Activated CD8-positive, alpha-beta T cell treated with anti-CD3 and anti-CD28 coated beads for 36 hours (primary cell): ENCODE measurements at regions not wholly inside any gene's neighbourhood (a gene's known extent, or its start where the extent isn't known, plus 50 kb on each side); places are given as distances from the start of the nearest gene placed in this dataset.

Experiments used
- ATAC-seq: fragments of 200-7000 bp; cut with Tn5 transposase; one replicate; pipeline ENCODE4 v1.10.0; 2021; ENCODE audit warnings: mild to moderate bottlenecking, moderate library complexity
- CTCF ChIA-PET: fragments of 350-600 bp; sonication (Branson Sonifier 250); formaldehyde crosslinking; loops from one replicate; lab custom pipeline; 2021; ENCODE audit warnings: antibody characterized with exemption; lab: Charles Lee
- POLR2A ChIA-PET: fragments of 350-600 bp; sonication (Branson Sonifier 250); formaldehyde crosslinking; loops from one replicate; lab custom pipeline; 2021; ENCODE audit warnings: antibody characterized with exemption; lab: Charles Lee
- DNase-seq: peaks from one replicate; pipeline ENCODE4 v3.0.0-alpha.2; 2020
- H3K27ac Mint-ChIP-seq: one replicate; pipeline ENCODE4 v1.8.0; 2021; ENCODE audit warnings: mild to moderate bottlenecking, mixed read lengths
- H3K27me3 Mint-ChIP-seq: one replicate; pipeline ENCODE4 v1.8.0; 2021; ENCODE audit warnings: mixed read lengths
- H3K36me3 Mint-ChIP-seq: one replicate; pipeline ENCODE4 v1.8.0; 2021; ENCODE audit warnings: low read depth, mixed read lengths
- H3K4me1 Mint-ChIP-seq: one replicate; pipeline ENCODE4 v1.8.0; 2021; ENCODE audit warnings: low read depth, mixed read lengths
- H3K4me3 Mint-ChIP-seq: one replicate; pipeline ENCODE4 v1.8.0; 2021; ENCODE audit warnings: mild to moderate bottlenecking, moderate library complexity, mixed read lengths
- H3K9me3 Mint-ChIP-seq: one replicate; pipeline ENCODE4 v1.8.0; 2021; ENCODE audit warnings: mixed read lengths
- intact Hi-C: fragments of 100-400 bp; cut with micrococcal nuclease; formaldehyde crosslinking; loops from one replicate; pipeline ENCODE4 v1.10.0; 2022
- TF ChIP-seq, protein P1 (sequence below): fragments of 200-600 bp; IDR thresholded peaks from one replicate; pipeline ENCODE4 v1.8.0; 2022; ENCODE audit warnings: antibody characterized with exemption, mild to moderate bottlenecking

DNA sequence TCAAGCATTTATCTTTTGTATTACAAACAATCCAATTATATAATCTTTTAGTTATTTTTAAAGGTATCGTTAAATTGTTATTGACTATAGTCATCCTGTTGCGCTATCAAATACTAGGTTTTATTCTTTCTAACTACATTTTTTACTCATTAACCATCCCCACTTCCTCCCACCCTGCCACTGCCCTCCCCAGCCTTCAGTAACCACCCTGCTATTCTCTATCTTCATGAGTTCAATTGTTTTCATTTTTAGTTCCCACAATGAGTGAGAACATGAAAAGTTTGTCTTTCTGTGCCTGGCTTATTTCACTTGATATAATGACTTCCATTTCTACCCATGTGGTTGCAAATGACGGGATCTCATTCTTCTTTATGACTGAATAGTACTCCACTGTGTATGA is 94.1 kb upstream of the MYOCD start:
- Mint-ChIP-seq H3K27me3 (no peaks in the 10 kb centered on the region), H3K4me3 (no peak overlapping the region), H3K36me3 (no peaks in the 10 kb centered on the region), H3K9me3 (peaks cover 5% of the 10 kb centered on the region), H3K27ac (no peak overlapping the region), H3K4me1 (no peaks in the 10 kb centered on the region)
- TF ChIP-seq, protein P1, sequence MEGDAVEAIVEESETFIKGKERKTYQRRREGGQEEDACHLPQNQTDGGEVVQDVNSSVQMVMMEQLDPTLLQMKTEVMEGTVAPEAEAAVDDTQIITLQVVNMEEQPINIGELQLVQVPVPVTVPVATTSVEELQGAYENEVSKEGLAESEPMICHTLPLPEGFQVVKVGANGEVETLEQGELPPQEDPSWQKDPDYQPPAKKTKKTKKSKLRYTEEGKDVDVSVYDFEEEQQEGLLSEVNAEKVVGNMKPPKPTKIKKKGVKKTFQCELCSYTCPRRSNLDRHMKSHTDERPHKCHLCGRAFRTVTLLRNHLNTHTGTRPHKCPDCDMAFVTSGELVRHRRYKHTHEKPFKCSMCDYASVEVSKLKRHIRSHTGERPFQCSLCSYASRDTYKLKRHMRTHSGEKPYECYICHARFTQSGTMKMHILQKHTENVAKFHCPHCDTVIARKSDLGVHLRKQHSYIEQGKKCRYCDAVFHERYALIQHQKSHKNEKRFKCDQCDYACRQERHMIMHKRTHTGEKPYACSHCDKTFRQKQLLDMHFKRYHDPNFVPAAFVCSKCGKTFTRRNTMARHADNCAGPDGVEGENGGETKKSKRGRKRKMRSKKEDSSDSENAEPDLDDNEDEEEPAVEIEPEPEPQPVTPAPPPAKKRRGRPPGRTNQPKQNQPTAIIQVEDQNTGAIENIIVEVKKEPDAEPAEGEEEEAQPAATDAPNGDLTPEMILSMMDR, result no peak
- DNase-seq, result no peak
- ATAC-seq, result no peak
- ChIA-PET CTCF (no interaction called here), POLR2A (no interaction called here)
- intact Hi-C loops, result no loop called here

DNA sequence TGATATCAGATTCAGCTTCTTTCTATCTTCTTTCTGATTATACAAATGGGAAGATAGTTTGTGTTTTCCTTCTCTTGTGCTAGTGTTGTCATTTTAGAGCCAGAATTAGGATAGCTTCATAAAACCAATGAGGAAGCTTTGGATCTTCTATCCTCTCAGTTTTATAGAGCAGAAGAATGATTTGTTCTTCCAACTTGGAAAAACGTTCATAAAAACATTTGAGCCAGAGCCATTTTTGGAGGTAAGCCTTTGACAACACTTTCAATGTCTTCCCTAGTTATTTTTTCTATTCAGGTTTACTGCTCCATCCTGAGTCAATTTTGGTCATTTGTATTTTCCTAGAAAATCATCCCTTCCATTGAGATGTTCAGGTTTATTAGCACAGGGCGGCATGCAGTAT is 91.2 kb upstream of the MYOCD start:
- POLR2A ChIA-PET, result no interaction called here
- no peaks in the 10 kb centered on the region for H3K27me3 Mint-ChIP-seq

DNA sequence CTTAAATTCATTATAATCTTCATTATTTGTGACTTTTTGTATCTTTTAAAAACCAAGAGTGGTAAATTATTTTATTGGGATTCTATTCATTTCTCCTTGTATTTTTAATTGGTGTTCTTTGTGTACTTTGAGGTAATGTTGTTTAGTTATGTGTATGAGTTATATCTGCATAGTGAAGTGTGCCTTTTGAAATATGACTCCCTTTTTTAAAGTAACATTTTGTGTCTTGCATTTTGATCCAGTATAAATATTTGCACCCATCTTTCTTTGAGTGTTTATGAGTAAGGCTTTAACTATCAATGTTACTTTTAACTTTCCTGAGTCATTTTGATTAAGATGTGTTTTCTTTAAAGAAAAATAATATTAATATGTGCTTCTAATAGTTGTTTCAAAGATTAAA is 90.0 kb upstream of the MYOCD start:
- CTCF ChIA-PET, result no interaction called here
- H3K4me1 Mint-ChIP-seq, result no peaks in the 10 kb centered on the region

More for the DNA sequence above, 91.2 kb upstream of the MYOCD start:
- ATAC-seq (no peak), DNase-seq (no peak)
- CTCF ChIA-PET, result no interaction called here
- H3K4me1 Mint-ChIP-seq, result no peaks in the 10 kb centered on the region
- TF ChIP-seq, protein P1, result no peak
- no peak overlapping the region for H3K4me3 Mint-ChIP-seq
- H3K36me3 Mint-ChIP-seq, result no peaks in the 10 kb centered on the region
- H3K27ac Mint-ChIP-seq, result no peak overlapping the region
- H3K9me3 Mint-ChIP-seq, result peaks cover 7% of the 10 kb centered on the region
- intact Hi-C loops, result no loop called here

DNA sequence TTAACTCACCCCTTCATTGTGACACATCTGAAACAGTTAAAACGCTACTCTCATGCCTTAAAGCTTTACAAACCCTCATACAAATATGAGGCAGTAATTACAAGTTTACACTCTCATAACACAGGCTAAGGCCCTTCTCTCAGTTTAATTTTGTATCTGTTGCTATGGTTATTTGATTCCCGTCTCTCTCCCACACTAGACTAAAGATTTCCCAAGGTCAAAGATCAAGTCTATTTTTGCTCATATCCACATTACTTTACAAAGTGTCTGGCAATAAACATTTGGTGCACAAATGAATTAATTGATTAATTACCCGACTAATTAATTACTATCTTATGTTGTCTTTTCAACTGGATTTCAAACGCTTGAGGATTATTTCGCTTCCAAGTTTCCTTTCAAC is 86.4 kb upstream of the MYOCD start:
- ChIA-PET CTCF (no interaction called here), POLR2A (no interaction called here)
- TF ChIP-seq, protein P1, result no peak
- Mint-ChIP-seq H3K27me3 (peaks cover 3% of the 10 kb centered on the region), H3K4me1 (no peaks in the 10 kb centered on the region), H3K27ac (no peak overlapping the region), H3K4me3 (no peak overlapping the region), H3K9me3 (peaks cover 1% of the 10 kb centered on the region), H3K36me3 (no peaks in the 10 kb centered on the region)
- DNase-seq (no peak), ATAC-seq (no peak)
- intact Hi-C loops, result no loop called here

More for the DNA sequence above, 90.0 kb upstream of the MYOCD start:
- H3K27ac Mint-ChIP-seq, result no peak overlapping the region
- no peak overlapping the region for H3K4me3 Mint-ChIP-seq
- no peaks in the 10 kb centered on the region for H3K36me3 Mint-ChIP-seq
- ATAC-seq, result no peak
- POLR2A ChIA-PET, result no interaction called here
- no peaks in the 10 kb centered on the region for H3K27me3 Mint-ChIP-seq
- intact Hi-C loops, result no loop called here
- TF ChIP-seq, protein P1, result no peak
- no peak for DNase-seq
- H3K9me3 Mint-ChIP-seq, result peaks cover 7% of the 10 kb centered on the region

- Mint-ChIP-seq H3K9me3 (peaks cover 1% of the 10 kb centered on the region), H3K4me1 (no peaks in the 10 kb centered on the region), H3K4me3 (no peak overlapping the region), H3K27ac (no peak overlapping the region), H3K36me3 (no peaks in the 10 kb centered on the region), H3K27me3 (peaks cover 3% of the 10 kb centered on the region)
- POLR2A ChIA-PET, result interaction anchor here (1.0 kb wide), 1 partner anchor 11 kb away, joined by 3 read pairs; no protein-coding TSS in a partner anchor
- intact Hi-C loops, result no loop called here
- TF ChIP-seq, protein P1, result no peak
- DNase-seq (no peak), ATAC-seq (no peak)
- CTCF ChIA-PET, result no interaction called here
These were observed 85.0 kb upstream of the MYOCD start for GRCh38 chr17:12580640-12581039.
